IMR-90 (cell line): ENCODE measurements at regions not wholly inside any gene's neighbourhood (a gene's known extent, or its start where the extent isn't known, plus 50 kb on each side); places are given as distances from the start of the nearest gene placed in this dataset.

ENCODE experiments used
- ATAC-seq: fragments of 200-7000 bp; cut with Tn5 transposase; 2 replicates; pipeline ENCODE4 v1.9.1; 2020; ENCODE audit warnings: low read depth, mild to moderate bottlenecking, moderate library complexity
- BruUV-seq: library from RNA; stranded (reverse); fragments of 400-500 nt; replicated peaks from 2 replicates; lab custom pipeline; 2021; lab: Mats Ljungman, UMichigan
- CTCF ChIA-PET: fragments of 300-600 bp; formaldehyde crosslinking; extraction: SDS; loops from one replicate; lab custom pipeline; 2021; ENCODE audit warnings: antibody characterized with exemption; lab: Yijun Ruan, JAX
- POLR2A ChIA-PET: fragments of 300-600 bp; sonication (Branson Sonifier 250); formaldehyde crosslinking; loops from one replicate; lab custom pipeline; 2022; ENCODE audit warnings: antibody characterized with exemption; ENCODE audit not compliant: unreplicated experiment; lab: Charles Lee
- DNase-seq: peaks from one replicate; pipeline ENCODE4 v3.0.0; 2013
- H2AFZ ChIP-seq: replicated peaks from 2 replicates; pipeline ENCODE3; 2013; ENCODE audit warnings: low read length, mild to moderate bottlenecking; ENCODE audit not compliant: poor library complexity
- H2AK5ac ChIP-seq: 2 replicates; pipeline ENCODE4 v1.6.1; 2013; ENCODE audit warnings: low read depth, low read length, inconsistent platforms
- H2AK9ac ChIP-seq: replicated peaks from 2 replicates; pipeline ENCODE3; 2013; ENCODE audit warnings: mild to moderate bottlenecking, low read depth, low read length, moderate library complexity; ENCODE audit not compliant: poor library complexity
- H2BK120ac ChIP-seq: 2 replicates; pipeline ENCODE4 v1.6.1; 2013; ENCODE audit warnings: low read depth, low read length, inconsistent platforms
- H2BK15ac ChIP-seq: 3 replicates; pipeline ENCODE4 v1.6.1; 2013; ENCODE audit warnings: low read depth, low read length, inconsistent platforms
- H2BK20ac ChIP-seq: 2 replicates; pipeline ENCODE4 v1.6.1; 2013; ENCODE audit warnings: low read depth, mild to moderate bottlenecking, inconsistent platforms, low read length, moderate library complexity
- H2BK5ac ChIP-seq: 2 replicates; pipeline ENCODE4 v1.6.1; 2013; ENCODE audit warnings: mild to moderate bottlenecking, low read depth, low read length, inconsistent platforms; ENCODE audit not compliant: poor library complexity, severe bottlenecking
- H3K14ac ChIP-seq: replicated peaks from 2 replicates; pipeline ENCODE4 v1.6.1; 2013; ENCODE audit warnings: low read depth, low read length, inconsistent platforms
- H3K18ac ChIP-seq: 2 replicates; pipeline ENCODE4 v1.6.1; 2013; ENCODE audit warnings: low read depth, low read length, control low read depth
- H3K23ac ChIP-seq: 2 replicates; pipeline ENCODE4 v1.6.1; 2013; ENCODE audit warnings: low read depth, low read length, inconsistent platforms
- H3K27ac ChIP-seq: 2 replicates; pipeline ENCODE4 v1.5.1; 2013; ENCODE audit warnings: mild to moderate bottlenecking, control low read depth, low read length; ENCODE audit not compliant: insufficient read depth
- H3K27me3 ChIP-seq: 2 replicates; pipeline ENCODE4 v1.6.1; 2013; ENCODE audit warnings: low read length; ENCODE audit not compliant: control insufficient read depth, insufficient read depth
- H3K36me3 ChIP-seq: 2 replicates; pipeline ENCODE4 v1.6.1; 2013; ENCODE audit warnings: low read length, mixed read lengths; ENCODE audit not compliant: control insufficient read depth, insufficient read depth
- H3K4ac ChIP-seq: 2 replicates; pipeline ENCODE4 v1.6.1; 2013; ENCODE audit warnings: low read depth, low read length, inconsistent platforms
- H3K4me1 ChIP-seq: 2 replicates; pipeline ENCODE4 v1.6.1; 2013; ENCODE audit warnings: low read length, mixed read lengths; ENCODE audit not compliant: control insufficient read depth, insufficient read depth
- H3K4me2 ChIP-seq: 2 replicates; pipeline ENCODE4 v1.6.1; 2013; ENCODE audit warnings: low read depth, mild to moderate bottlenecking, control low read depth, low read length, moderate library complexity
- H3K4me3 ChIP-seq: 2 replicates; pipeline ENCODE4 v1.5.1; 2013; ENCODE audit warnings: low read depth, mild to moderate bottlenecking, control low read depth, low read length, moderate library complexity; ENCODE audit not compliant: insufficient read depth
- H3K56ac ChIP-seq: 2 replicates; pipeline ENCODE4 v1.6.1; 2013; ENCODE audit warnings: low read length, inconsistent platforms; ENCODE audit not compliant: insufficient read depth; ENCODE audit errors: extremely low read depth
- H3K79me1 ChIP-seq, 2 experiments: 2 replicates each; pipeline ENCODE4 v1.6.1; 2013; ENCODE audit warnings: low read length in 2 of 2, inconsistent platforms in 1 of 2, low read depth in 1 of 2
- H3K9ac ChIP-seq: 2 replicates; pipeline ENCODE4 v1.6.1; 2013; ENCODE audit warnings: low read depth, low read length, control low read depth
- H3K9me1 ChIP-seq: 2 replicates; pipeline ENCODE4 v1.6.1; 2013; ENCODE audit warnings: low read length, inconsistent platforms; ENCODE audit not compliant: insufficient read depth
- H3K9me3 ChIP-seq: 2 replicates; pipeline ENCODE4 v1.6.1; 2013; ENCODE audit warnings: low read length; ENCODE audit not compliant: control insufficient read depth, insufficient read depth
- H4K20me1 ChIP-seq: 2 replicates; pipeline ENCODE4 v1.6.1; 2013; ENCODE audit warnings: low read length, inconsistent platforms; ENCODE audit not compliant: insufficient read depth
- H4K5ac ChIP-seq: 2 replicates; pipeline ENCODE4 v1.6.1; 2013; ENCODE audit warnings: mild to moderate bottlenecking, low read depth, low read length, control low read depth
- H4K8ac ChIP-seq, 2 experiments: 2 replicates each; pipeline ENCODE4 v1.6.1; 2013; ENCODE audit warnings: low read depth in 2 of 2, low read length in 2 of 2, control low read depth in 1 of 2, inconsistent platforms in 1 of 2
- H4K91ac ChIP-seq: 2 replicates; pipeline ENCODE4 v1.6.1; 2013; ENCODE audit warnings: low read depth, low read length, inconsistent platforms; ENCODE audit not compliant: insufficient read depth
- BHLHE40 ChIP-seq: fragments of 150-350 bp; IDR thresholded peaks from 2 replicates; pipeline ENCODE4 v1.6.1; 2016; ENCODE audit warnings: mild to moderate bottlenecking, low read depth, low read length
- CHD1 ChIP-seq: IDR thresholded peaks from 2 replicates; pipeline ENCODE4 v1.6.1; 2012; ENCODE audit warnings: low read depth, low read length, improper control_type of control experiment
- FOS ChIP-seq: fragments of 150-350 bp; IDR thresholded peaks from 2 replicates; pipeline ENCODE4 v1.6.1; 2016; ENCODE audit warnings: low read depth, low read length
- MXI1 ChIP-seq: IDR thresholded peaks from 2 replicates; pipeline ENCODE4 v1.6.1; 2012; ENCODE audit warnings: low read depth, mild to moderate bottlenecking, low read length, moderate library complexity, borderline replicate concordance
- POLR2A ChIP-seq: IDR thresholded peaks from 2 replicates; pipeline ENCODE4 v1.6.1; 2012; ENCODE audit warnings: mild to moderate bottlenecking, low read depth, low read length
- RAD21 ChIP-seq: IDR thresholded peaks from 2 replicates; pipeline ENCODE4 v1.6.1; 2012; ENCODE audit warnings: low read length, improper control_type of control experiment
- RCOR1 ChIP-seq: IDR thresholded peaks from 2 replicates; pipeline ENCODE4 v1.6.1; 2012; ENCODE audit warnings: mild to moderate bottlenecking, low read length, improper control_type of control experiment; ENCODE audit not compliant: insufficient replicate concordance
- RFX5 ChIP-seq: IDR thresholded peaks from 2 replicates; pipeline ENCODE4 v1.8.0; 2012; ENCODE audit warnings: low read depth, mild to moderate bottlenecking, low read length, moderate library complexity
- SMC3 ChIP-seq: fragments of 150-350 bp; IDR thresholded peaks from 2 replicates; pipeline ENCODE4 v1.6.1; 2016; ENCODE audit warnings: low read depth, mild to moderate bottlenecking, antibody characterized with exemption, low read length, moderate library complexity
- WGBS, 2 experiments: methylation state at CpG; one replicate each; pipeline versions ENCODE4 v1.1.5 to v1.1.7; 2013; ENCODE audit warnings: missing lambda C conversion rate in 2 of 2; ENCODE audit not compliant: insufficient read length in 1 of 2; ENCODE audit errors: extremely low coverage in 2 of 2; 5-methylcytosine and 5-hydroxymethylcytosine counted together
- dilution Hi-C: fragments of 300-500 bp; cut with HindIII; formaldehyde crosslinking; loops from one replicate; pipeline ENCODE4 v1.14.3; 2018; ENCODE audit warnings: low sequenced_read_pairs; ENCODE audit not compliant: unreplicated experiment
- in situ Hi-C: fragments of 300-500 bp; cut with MboI; formaldehyde crosslinking; loops from 3 replicates; pipeline ENCODE4 v1.14.3; 2019; ENCODE audit warnings: low sequenced_read_pairs, inconsistent platforms, mixed read lengths
- intact Hi-C: fragments of 100-400 bp; cut with micrococcal nuclease; formaldehyde crosslinking; loops from 2 replicates; pipeline ENCODE4 v1.10.0; 2022
- TF ChIP-seq, protein P1 (sequence below): fragments of 150-350 bp; IDR thresholded peaks from 2 replicates; pipeline ENCODE4 v1.6.1; 2016; ENCODE audit warnings: low read depth, mild to moderate bottlenecking, low read length, moderate library complexity, borderline replicate concordance
- TF ChIP-seq, protein P2 (sequence below): conservative IDR thresholded peaks from 2 replicates; pipeline ENCODE4 v1.5.1; 2012; ENCODE audit warnings: mild to moderate bottlenecking, low read depth, low read length, improper control_type of control experiment

DNA sequence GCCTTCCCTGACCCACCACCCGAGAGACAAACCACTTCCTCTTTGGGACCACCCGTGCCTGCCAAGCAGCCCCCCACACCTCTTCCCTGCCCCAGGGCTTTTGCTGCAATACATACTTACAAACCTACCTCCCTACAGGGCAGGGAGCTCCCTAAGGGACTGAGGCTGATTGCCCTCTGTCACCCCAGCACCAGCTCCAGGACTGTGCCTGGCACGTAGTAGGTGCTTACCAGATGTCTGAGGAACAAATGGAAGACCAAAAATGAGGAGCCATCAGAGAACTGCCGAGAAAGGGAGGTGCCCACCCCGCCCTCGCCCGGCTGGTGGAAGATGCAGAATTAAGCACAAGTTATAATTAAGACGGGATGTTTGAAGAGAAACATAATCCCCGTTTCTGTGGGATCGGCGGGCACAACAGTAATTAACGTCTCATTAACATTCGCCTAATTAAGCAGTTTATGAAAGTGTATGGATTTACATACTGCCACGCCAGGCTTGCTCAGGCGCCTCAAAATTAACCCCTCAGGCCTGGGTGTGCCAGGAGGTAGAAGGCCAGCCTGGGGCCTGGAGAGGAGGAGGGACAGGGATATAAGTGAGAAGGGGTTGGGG is 130.1 kb upstream of the LINGO1 start:
- Histone ChIP-seq H2BK120ac (no peak overlapping the region), H2AK9ac (no peak overlapping the region), H3K9me1 (no peaks in the 10 kb centered on the region), H2AK5ac (no peak overlapping the region), H3K4ac (no peak overlapping the region), H3K14ac (no peak overlapping the region), H2BK15ac (no peak overlapping the region), H3K23ac (no peak overlapping the region), H3K36me3 (no peaks in the 10 kb centered on the region), H3K9me3 (no peaks in the 10 kb centered on the region), H4K8ac (no peak overlapping the region), H3K79me1 (no peaks in the 10 kb centered on the region), H3K27me3 (peaks cover 29% of the 10 kb centered on the region), H4K91ac (no peak overlapping the region), H3K4me2 (no peak overlapping the region), H3K18ac (no peak overlapping the region), H3K27ac (no peak overlapping the region), H2AFZ (no peak overlapping the region), H3K4me3 (no peak overlapping the region), H4K5ac (no peak overlapping the region), H2BK20ac (no peak overlapping the region), H3K9ac (no peak overlapping the region), H3K4me1 (no peaks in the 10 kb centered on the region), H4K20me1 (no peaks in the 10 kb centered on the region), H3K56ac (no peak overlapping the region), H2BK5ac (no peak overlapping the region)
- dilution Hi-C loops (no loop called here), intact Hi-C loops (no loop called here), in situ Hi-C loops (no loop called here)
- CTCF ChIA-PET, result no interaction called here
- DNase-seq (no peak), ATAC-seq (no peak)
- no TSS peak for BruUV-seq
- WGBS, 2 experiments, result 70% methylated on average over 4 of the region's 15 CpGs; no CpG with 5 or more reads in 1 of the 2 experiments
- TF ChIP-seq RCOR1 (no peak), CHD1 (no peak), SMC3 (no peak), RAD21 (no peak), RFX5 (no peak), POLR2A (no peak), MXI1 (no peak), FOS (no peak), BHLHE40 (no peak)
- TF ChIP-seq, protein P1, sequence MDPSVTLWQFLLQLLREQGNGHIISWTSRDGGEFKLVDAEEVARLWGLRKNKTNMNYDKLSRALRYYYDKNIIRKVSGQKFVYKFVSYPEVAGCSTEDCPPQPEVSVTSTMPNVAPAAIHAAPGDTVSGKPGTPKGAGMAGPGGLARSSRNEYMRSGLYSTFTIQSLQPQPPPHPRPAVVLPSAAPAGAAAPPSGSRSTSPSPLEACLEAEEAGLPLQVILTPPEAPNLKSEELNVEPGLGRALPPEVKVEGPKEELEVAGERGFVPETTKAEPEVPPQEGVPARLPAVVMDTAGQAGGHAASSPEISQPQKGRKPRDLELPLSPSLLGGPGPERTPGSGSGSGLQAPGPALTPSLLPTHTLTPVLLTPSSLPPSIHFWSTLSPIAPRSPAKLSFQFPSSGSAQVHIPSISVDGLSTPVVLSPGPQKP, result no peak
- TF ChIP-seq, protein P2, sequence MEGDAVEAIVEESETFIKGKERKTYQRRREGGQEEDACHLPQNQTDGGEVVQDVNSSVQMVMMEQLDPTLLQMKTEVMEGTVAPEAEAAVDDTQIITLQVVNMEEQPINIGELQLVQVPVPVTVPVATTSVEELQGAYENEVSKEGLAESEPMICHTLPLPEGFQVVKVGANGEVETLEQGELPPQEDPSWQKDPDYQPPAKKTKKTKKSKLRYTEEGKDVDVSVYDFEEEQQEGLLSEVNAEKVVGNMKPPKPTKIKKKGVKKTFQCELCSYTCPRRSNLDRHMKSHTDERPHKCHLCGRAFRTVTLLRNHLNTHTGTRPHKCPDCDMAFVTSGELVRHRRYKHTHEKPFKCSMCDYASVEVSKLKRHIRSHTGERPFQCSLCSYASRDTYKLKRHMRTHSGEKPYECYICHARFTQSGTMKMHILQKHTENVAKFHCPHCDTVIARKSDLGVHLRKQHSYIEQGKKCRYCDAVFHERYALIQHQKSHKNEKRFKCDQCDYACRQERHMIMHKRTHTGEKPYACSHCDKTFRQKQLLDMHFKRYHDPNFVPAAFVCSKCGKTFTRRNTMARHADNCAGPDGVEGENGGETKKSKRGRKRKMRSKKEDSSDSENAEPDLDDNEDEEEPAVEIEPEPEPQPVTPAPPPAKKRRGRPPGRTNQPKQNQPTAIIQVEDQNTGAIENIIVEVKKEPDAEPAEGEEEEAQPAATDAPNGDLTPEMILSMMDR, result no peak
- POLR2A ChIA-PET, result no interaction called here
